GM18861 (cell line): ENCODE measurements at regions not wholly inside any gene's neighbourhood (a gene's known extent, or its start where the extent isn't known, plus 50 kb on each side); places are given as distances from the start of the nearest gene placed in this dataset.

Experiments used
- ATAC-seq: cut with Tn5 transposase; IDR thresholded peaks from one replicate; pipeline ENCODE4 v1.9.1; 2021; ENCODE audit not compliant: unreplicated experiment

- no peak for ATAC-seq
Measured at GRCh38 chr9:38315085-38315595, 77.4 kb upstream of the ALDH1B1 start.

GRCh38 chr9:38313421-38313820 lies 79.1 kb upstream of the ALDH1B1 start:
- no peak for ATAC-seq

GRCh38 chr9:38312406-38312805 lies 80.1 kb upstream of the ALDH1B1 start:
- ATAC-seq, result no peak

GRCh38 chr9:38311382-38312270 lies 80.9 kb upstream of the ALDH1B1 start:
- ATAC-seq, result no peak

GRCh38 chr9:38309324-38310195 lies 82.9 kb upstream of the ALDH1B1 start:
- no peak for ATAC-seq

GRCh38 chr9:38308136-38308535 lies 84.4 kb upstream of the ALDH1B1 start:
- no peak for ATAC-seq

GRCh38 chr9:38306899-38307298 lies 85.6 kb upstream of the ALDH1B1 start:
- no peak for ATAC-seq

GRCh38 chr9:38305582-38305981 lies 86.9 kb upstream of the ALDH1B1 start:
- ATAC-seq, result no peak

- ATAC-seq, result no peak
Measured at GRCh38 chr9:38301376-38302106, 91.0 kb upstream of the ALDH1B1 start.

- ATAC-seq, result no peak
Measured at GRCh38 chr9:38299856-38300255, 92.6 kb upstream of the ALDH1B1 start.

GRCh38 chr9:38298904-38299303 lies 93.6 kb upstream of the ALDH1B1 start:
- no peak for ATAC-seq

GRCh38 chr9:38298503-38298902 lies 94.0 kb upstream of the ALDH1B1 start:
- no peak for ATAC-seq

GRCh38 chr9:38296807-38297206 lies 95.7 kb upstream of the ALDH1B1 start:
- no peak for ATAC-seq

- ATAC-seq, result no peak
Measured at GRCh38 chr9:38295764-38296163, 96.7 kb upstream of the ALDH1B1 start.

GRCh38 chr9:38294220-38294960 lies 98.1 kb upstream of the ALDH1B1 start:
- ATAC-seq, result no peak

- no peak for ATAC-seq
Measured at GRCh38 chr9:38293022-38293421, 99.5 kb upstream of the ALDH1B1 start.

- no peak for ATAC-seq
Measured at GRCh38 chr9:38292480-38292879, 100.0 kb upstream of the ALDH1B1 start.

GRCh38 chr9:38289866-38290245 lies 102.6 kb upstream of the ALDH1B1 start:
- ATAC-seq, result no peak

GRCh38 chr9:38289236-38289865 lies 103.2 kb upstream of the ALDH1B1 start:
- ATAC-seq, result no peak

- ATAC-seq, result no peak
Measured at GRCh38 chr9:38288502-38288901, 104.0 kb upstream of the ALDH1B1 start.
